KMS-11 (cell line): ENCODE measurements at regions not wholly inside any gene's neighbourhood (a gene's known extent, or its start where the extent isn't known, plus 50 kb on each side); places are given as distances from the start of the nearest gene placed in this dataset.

Source experiments
- H2AFZ ChIP-seq: fragments of 200-600 bp; sonication (generic); 2 replicates; pipeline ENCODE4 v1.6.1; 2016; ENCODE audit warnings: antibody characterized with exemption, mixed run types, low read depth
- H3K27ac ChIP-seq: fragments of 200-600 bp; sonication (generic); 2 replicates; pipeline ENCODE4 v1.6.1; 2016; ENCODE audit warnings: mild to moderate bottlenecking, mixed run types
- H3K27me3 ChIP-seq: fragments of 200-600 bp; sonication (generic); 2 replicates; pipeline ENCODE4 v1.6.1; 2017; ENCODE audit warnings: mild to moderate bottlenecking, low read depth, mixed run types, moderate library complexity; ENCODE audit not compliant: insufficient read depth
- H3K36me3 ChIP-seq: fragments of 200-600 bp; sonication (generic); 2 replicates; pipeline ENCODE4 v1.6.1; 2017; ENCODE audit warnings: mild to moderate bottlenecking, mixed run types; ENCODE audit not compliant: insufficient read depth
- H3K4me1 ChIP-seq: fragments of 200-600 bp; sonication (generic); 2 replicates; pipeline ENCODE4 v1.6.1; 2016; ENCODE audit warnings: mild to moderate bottlenecking, low read depth, mixed run types; ENCODE audit not compliant: poor library complexity, severe bottlenecking
- H3K4me2 ChIP-seq: fragments of 200-600 bp; sonication (generic); 2 replicates; pipeline ENCODE4 v1.7.0; 2016; ENCODE audit warnings: mild to moderate bottlenecking, mixed run types
- H3K4me3 ChIP-seq: fragments of 200-600 bp; sonication (generic); IDR thresholded peaks from 2 replicates; pipeline ENCODE4 v1.6.1; 2017; ENCODE audit warnings: low read depth, low read length, mixed read lengths; ENCODE audit not compliant: insufficient read depth
- H3K79me2 ChIP-seq: fragments of 200-600 bp; sonication (generic); 2 replicates; pipeline ENCODE4 v1.6.1; 2016; ENCODE audit warnings: low read depth, mixed run types; ENCODE audit not compliant: insufficient read depth
- H3K9ac ChIP-seq: fragments of 200-600 bp; sonication (generic); 2 replicates; pipeline ENCODE4 v1.6.1; 2016; ENCODE audit warnings: mild to moderate bottlenecking, mixed run types
- H4K20me1 ChIP-seq: fragments of 200-600 bp; sonication (generic); 2 replicates; pipeline ENCODE4 v1.6.1; 2016; ENCODE audit warnings: mild to moderate bottlenecking, mixed run types; ENCODE audit not compliant: insufficient read depth
- CTCF ChIP-seq: fragments of 200-600 bp; sonication (generic); conservative IDR thresholded peaks from 2 replicates; pipeline ENCODE4 v1.6.1; 2017; ENCODE audit warnings: low read depth, mild to moderate bottlenecking, antibody characterized with exemption, low read length, moderate library complexity, mixed read lengths

- H3K27me3 ChIP-seq: no peaks in the 10 kb centered on the region
- no peak overlapping the region for H2AFZ ChIP-seq
- H3K4me3 ChIP-seq: no peak overlapping the region
- TF ChIP-seq CTCF: no peak
- H3K9ac ChIP-seq: no peak overlapping the region
- no peaks in the 10 kb centered on the region for H3K4me1 ChIP-seq
- H3K27ac ChIP-seq: no peak overlapping the region
- H3K36me3 ChIP-seq: no peaks in the 10 kb centered on the region
- H3K79me2 ChIP-seq: no peaks in the 10 kb centered on the region
- H3K4me2 ChIP-seq: no peak overlapping the region
- no peaks in the 10 kb centered on the region for H4K20me1 ChIP-seq
Observed at GRCh38 chr1:72635719-72636118, 353.4 kb upstream of the NEGR1 start.

- Histone ChIP-seq H3K27ac (no peak overlapping the region), H3K4me3 (no peak overlapping the region), H3K79me2 (no peaks in the 10 kb centered on the region), H3K4me1 (no peaks in the 10 kb centered on the region), H3K9ac (no peak overlapping the region), H3K4me2 (no peak overlapping the region), H2AFZ (no peak overlapping the region), H4K20me1 (no peaks in the 10 kb centered on the region), H3K27me3 (no peaks in the 10 kb centered on the region), H3K36me3 (no peaks in the 10 kb centered on the region)
- no peak for TF ChIP-seq CTCF
Observed at GRCh38 chr1:72634946-72635345, 352.6 kb upstream of the NEGR1 start.

- Histone ChIP-seq H4K20me1 (no peaks in the 10 kb centered on the region), H3K4me2 (no peak overlapping the region), H3K36me3 (no peaks in the 10 kb centered on the region), H3K4me3 (no peak overlapping the region), H3K79me2 (no peaks in the 10 kb centered on the region), H2AFZ (no peak overlapping the region), H3K27ac (no peak overlapping the region), H3K27me3 (no peaks in the 10 kb centered on the region), H3K4me1 (no peaks in the 10 kb centered on the region), H3K9ac (no peak overlapping the region)
- no peak for TF ChIP-seq CTCF
Observed at GRCh38 chr1:72631449-72631848, 349.1 kb upstream of the NEGR1 start.

GRCh38 chr1:72623299-72623708 is 341.0 kb upstream of the NEGR1 start:
- no peaks in the 10 kb centered on the region for H3K27me3 ChIP-seq
- H3K4me3 ChIP-seq: no peak overlapping the region
- H3K79me2 ChIP-seq: no peaks in the 10 kb centered on the region
- TF ChIP-seq CTCF: peak; percentile 36; the same call in 1 of the 2 replicates
- no peaks in the 10 kb centered on the region for H3K4me1 ChIP-seq
- no peaks in the 10 kb centered on the region for H3K36me3 ChIP-seq
- H3K4me2 ChIP-seq: no peak overlapping the region
- no peak overlapping the region for H2AFZ ChIP-seq
- no peak overlapping the region for H3K27ac ChIP-seq
- H4K20me1 ChIP-seq: no peaks in the 10 kb centered on the region
- no peak overlapping the region for H3K9ac ChIP-seq
